GM12865 (cell line): ENCODE measurements at regions not wholly inside any gene's neighbourhood (a gene's known extent, or its start where the extent isn't known, plus 50 kb on each side); places are given as distances from the start of the nearest gene placed in this dataset.
"Not testable (repeated sequence)": the region's sequence is repeated elsewhere in the genome, so short reads cannot be mapped to it uniquely, and the experiment has no call there.

ENCODE experiments used
- DNase-seq: peaks from one replicate; pipeline ENCODE4 v3.0.0; 2010; ENCODE audit warnings: low read depth
- H3K4me3 ChIP-seq: 2 replicates; pipeline ENCODE4 v1.5.1; 2011; ENCODE audit warnings: mild to moderate bottlenecking, low read depth, low read length, control low read depth
- TF ChIP-seq, protein P1 (sequence below): IDR thresholded peaks from 2 replicates; pipeline ENCODE4 v1.5.1; 2011; ENCODE audit warnings: low read length, control low read depth, low read depth, inconsistent platforms; ENCODE audit not compliant: insufficient read depth; ENCODE audit errors: missing control alignments

DNA sequence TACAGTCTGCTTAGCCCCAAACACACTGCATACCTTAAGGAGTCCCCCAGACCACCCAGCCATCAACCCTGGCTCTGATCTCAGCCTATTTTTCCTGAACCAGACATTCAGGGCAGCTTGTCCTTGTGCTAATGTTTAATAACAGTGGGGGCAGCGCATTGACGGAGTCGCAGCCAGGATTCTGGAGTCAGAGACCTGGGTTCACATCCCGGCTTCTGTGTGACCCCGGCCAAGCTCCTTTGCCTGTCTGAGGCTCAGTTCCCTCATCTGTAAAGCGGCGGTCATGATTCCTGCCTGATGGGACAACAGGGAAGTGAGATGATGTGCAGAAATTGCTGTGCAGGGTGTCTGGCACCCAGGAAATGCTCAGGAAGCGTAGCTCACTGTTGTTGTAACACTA is 63.1 kb downstream of the MATN1 start:
- TF ChIP-seq, protein P1, sequence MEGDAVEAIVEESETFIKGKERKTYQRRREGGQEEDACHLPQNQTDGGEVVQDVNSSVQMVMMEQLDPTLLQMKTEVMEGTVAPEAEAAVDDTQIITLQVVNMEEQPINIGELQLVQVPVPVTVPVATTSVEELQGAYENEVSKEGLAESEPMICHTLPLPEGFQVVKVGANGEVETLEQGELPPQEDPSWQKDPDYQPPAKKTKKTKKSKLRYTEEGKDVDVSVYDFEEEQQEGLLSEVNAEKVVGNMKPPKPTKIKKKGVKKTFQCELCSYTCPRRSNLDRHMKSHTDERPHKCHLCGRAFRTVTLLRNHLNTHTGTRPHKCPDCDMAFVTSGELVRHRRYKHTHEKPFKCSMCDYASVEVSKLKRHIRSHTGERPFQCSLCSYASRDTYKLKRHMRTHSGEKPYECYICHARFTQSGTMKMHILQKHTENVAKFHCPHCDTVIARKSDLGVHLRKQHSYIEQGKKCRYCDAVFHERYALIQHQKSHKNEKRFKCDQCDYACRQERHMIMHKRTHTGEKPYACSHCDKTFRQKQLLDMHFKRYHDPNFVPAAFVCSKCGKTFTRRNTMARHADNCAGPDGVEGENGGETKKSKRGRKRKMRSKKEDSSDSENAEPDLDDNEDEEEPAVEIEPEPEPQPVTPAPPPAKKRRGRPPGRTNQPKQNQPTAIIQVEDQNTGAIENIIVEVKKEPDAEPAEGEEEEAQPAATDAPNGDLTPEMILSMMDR = no peak
- no peak overlapping the region for H3K4me3 ChIP-seq
- DNase-seq = no peak

DNA sequence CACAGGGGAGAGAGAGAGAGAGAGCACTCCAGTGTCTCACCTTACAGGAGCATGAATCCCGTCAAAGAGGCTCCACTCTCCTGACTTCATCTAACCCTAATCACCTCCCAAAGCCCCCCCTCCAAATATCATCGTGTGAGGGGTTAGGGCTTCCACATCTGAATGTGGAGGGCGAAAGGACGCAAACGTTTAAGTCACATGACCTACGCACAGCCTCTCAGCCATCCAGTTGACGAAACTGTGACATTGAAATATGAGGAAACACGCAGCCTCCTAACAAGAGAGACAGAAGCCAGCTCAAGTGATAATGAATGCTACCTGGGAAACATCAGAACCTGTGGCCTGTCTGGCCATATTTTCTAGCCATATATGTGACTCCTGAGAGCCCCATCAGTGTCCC is 63.7 kb downstream of the MATN1 start:
- TF ChIP-seq, protein P1 = no peak
- no peak overlapping the region for H3K4me3 ChIP-seq
- DNase-seq = no peak

DNA sequence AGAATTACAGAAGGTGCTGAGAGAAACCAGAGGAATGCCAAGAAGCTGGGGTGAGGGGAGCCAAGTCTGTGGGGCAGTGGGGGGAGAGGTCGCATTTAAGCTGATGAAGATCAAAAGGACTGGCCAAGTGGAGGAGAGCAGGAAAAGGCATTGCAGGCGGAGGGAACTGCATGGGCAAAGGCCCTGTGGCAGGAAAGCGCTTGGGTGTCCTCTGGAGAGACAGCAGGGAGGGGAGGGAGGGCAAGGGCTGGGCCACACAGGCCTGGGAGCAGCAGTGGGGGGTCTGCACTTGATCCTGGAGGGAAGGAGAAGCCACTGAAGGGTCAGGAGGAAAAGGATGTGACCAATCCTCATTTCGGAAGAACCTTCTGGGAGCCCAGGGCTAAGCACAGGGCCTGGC is 65.0 kb downstream of the MATN1 start:
- not testable (repeated sequence) for DNase-seq, H3K4me3 ChIP-seq

DNA sequence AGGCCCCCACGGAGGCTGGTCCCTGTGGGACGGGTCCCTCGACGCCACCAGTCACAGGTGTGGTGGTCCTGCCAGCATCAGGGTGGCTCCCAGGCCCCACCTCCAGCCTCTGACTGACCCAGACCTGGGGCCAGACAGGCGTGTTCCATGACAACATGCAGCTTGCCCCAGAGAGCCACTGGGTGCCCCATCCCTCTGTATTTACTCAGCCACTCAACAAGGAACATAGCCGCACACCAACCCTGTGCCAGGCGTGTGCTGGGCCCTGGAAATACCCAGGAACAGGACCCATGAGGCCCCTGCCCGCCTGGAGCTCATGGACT is 65.4 kb downstream of the MATN1 start:
- H3K4me3 ChIP-seq = no peak overlapping the region
- TF ChIP-seq, protein P1 = no peak
- no peak for DNase-seq

DNA sequence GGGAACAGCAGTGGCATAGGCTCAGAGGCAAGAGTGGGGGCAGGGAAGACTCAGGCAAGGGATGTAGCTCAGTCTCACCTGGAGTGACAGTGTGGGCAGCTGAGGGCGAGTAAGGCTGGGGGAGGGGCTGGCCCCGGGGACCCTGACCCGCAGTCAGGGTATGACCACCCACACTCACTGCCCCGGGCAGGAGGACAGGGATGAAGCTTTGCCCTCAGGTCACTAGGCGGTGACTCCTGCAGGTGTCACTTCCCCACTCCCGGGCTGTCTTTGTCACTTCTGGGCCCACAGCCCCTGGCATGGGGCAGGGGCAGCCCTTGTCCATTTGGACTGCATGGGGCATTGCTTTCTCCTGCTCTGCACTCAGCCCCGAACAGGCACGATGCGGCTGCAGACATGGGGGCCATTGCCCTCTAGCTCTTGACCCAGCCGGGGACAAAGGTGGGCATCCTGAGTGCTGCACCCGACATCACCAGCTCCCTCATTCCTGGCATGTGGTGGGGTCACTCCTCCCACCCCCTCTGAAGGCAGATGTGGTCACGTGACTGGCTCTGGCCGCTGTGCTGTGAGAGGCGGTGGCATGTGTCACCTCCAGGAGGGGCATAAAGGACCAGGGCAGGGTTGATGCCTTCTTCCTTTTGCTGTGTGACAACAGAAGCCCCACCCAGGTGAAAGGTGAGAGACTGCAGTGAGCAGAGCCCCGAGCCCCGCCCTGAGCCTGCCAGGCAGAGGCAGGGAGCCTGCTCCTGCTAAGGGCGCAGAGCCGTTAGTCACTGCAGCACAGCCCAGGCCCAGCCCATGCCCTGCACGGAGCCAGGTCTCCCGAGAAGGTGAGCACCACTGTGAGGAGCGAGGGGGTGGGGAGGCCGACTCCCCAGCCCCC is 66.0 kb downstream of the MATN1 start:
- TF ChIP-seq, protein P1 = no peak
- no peak overlapping the region for H3K4me3 ChIP-seq
- DNase-seq = no peak

DNA sequence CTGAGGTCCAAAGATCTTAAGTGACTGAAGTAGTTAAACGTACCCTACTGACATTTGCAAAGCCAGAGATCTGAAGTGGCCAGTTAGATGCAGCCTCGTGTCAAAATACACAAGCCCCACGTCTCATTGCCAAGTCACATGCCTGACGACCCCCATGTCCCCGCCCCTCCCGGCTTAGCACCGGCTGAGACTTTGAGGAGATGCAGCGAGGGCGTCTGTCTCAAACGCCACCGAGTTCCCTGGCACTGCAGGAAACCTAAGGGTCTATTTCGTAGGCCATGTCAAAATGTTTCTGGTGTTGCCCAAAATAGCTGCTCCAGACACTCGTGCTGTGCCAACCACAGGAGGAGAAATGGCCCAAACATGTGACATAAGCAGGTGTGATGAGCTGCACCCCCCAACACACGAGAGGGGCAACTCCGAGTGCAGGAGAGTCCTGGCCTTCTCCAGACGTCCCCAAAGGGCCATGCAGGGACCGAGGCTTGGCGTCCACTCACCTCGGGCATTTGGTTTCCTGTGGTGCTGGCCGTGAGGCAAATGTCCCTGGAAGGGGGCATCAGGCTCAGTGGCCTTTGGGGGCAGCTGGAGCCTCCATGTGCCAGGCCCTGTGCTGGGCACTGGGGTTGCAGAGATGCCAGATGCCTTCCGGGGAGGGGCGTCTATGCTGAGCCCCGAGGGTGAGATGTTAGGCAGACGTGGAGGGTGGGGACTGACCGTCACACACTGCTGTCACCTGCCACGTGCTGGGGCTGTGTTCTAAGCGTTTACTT is 67.0 kb downstream of the MATN1 start:
- TF ChIP-seq, protein P1 = no peak
- DNase-seq = no peak
- H3K4me3 ChIP-seq = no peak overlapping the region

DNA sequence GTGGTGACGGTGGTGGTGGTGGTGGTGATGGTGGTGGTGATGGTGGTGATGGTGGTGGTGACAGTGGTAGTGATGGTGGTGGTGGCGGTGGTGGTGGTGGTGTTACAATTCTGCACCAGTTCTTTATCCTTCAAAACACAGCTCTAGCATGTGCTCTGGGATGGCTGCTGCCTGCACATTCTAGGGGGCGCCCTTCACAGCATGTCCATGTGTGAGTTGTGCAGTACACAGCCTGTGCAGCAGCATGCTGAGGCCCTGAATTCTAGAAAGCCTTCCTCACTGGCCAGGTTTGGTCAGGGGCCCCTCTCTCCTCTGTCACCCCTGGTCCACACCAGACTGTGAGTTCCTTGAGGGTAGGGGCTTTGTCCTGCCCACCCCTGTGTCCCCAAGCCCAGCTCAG is 67.7 kb downstream of the MATN1 start:
- TF ChIP-seq, protein P1 = no peak
- DNase-seq = no peak
- no peak overlapping the region for H3K4me3 ChIP-seq
